ENCODE measurements at regions not wholly inside any gene's neighbourhood (a gene's known extent, or its start where the extent isn't known, plus 50 kb on each side); places are given as distances from the start of the nearest gene placed in this dataset.

GRCh38 chr1:104358621-104359020 is 608.9 kb downstream of the AMY1C start:
- no peak for TF ChIP-seq CTCF (IDR thresholded peaks at IDR 0.05 in 4 of 5, conservative IDR thresholded peaks at IDR 0.05 in 1 of 5)
- TF ChIP-seq POLR2A (IDR thresholded peaks at IDR 0.05) = no peak
